ENCODE measurements at regions not wholly inside any gene's neighbourhood (a gene's known extent, or its start where the extent isn't known, plus 50 kb on each side); places are given as distances from the start of the nearest gene placed in this dataset.
"Not testable (repeated sequence)": the region's sequence is repeated elsewhere in the genome, so short reads cannot be mapped to it uniquely, and the experiment has no call there.

DNA sequence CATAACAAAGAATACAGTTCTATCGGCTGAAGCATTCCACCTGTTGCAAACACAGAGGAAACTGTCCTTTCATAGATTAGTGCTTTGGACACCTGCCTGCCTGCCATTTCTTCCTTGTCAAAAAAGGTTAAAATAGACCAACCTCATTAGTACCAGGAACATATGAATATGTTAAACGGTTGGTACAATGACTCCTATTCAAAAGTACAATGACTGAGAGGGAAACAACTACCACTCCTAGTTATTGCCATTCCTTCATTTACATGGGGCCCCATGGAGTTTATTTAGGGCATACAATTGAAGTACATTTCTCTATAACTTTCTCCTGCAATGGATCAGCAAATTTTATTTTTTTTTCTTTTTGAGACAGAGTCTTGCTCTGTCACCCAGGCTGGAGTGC lies 77.4 kb upstream of the PIP5K1B start:
- Histone ChIP-seq H3F3A (ENCODE audit: insufficient read depth) (no peaks in the 10 kb centered on the region), H3K4me3 (no peak overlapping the region), H3K4me1 (ENCODE audit: insufficient read depth) (no peaks in the 10 kb centered on the region), H3K9me2 (ENCODE audit: insufficient read depth) (no peaks in the 10 kb centered on the region), H3K27ac (no peak overlapping the region), H2AFZ (no peak overlapping the region), H3K36me3 (ENCODE audit: low read depth) (no peaks in the 10 kb centered on the region), H4K20me1 (ENCODE audit: insufficient read depth) (no peaks in the 10 kb centered on the region), H3K79me2 (ENCODE audit: insufficient read depth) (no peaks in the 10 kb centered on the region), H3K9me3 (ENCODE audit: low read depth) (no peaks in the 10 kb centered on the region), H3K4me2 (ENCODE audit: unreplicated experiment) (no peak overlapping the region), H3K27me3 (replicated peaks; ENCODE audit: insufficient read depth) (peaks cover 7% of the 10 kb centered on the region; the same call in 1 of the 2 replicates), H3K9ac (no peak overlapping the region)
- no peak for DNase-seq
- 23 to 32% methylated on average over 2 of the region's 2 CpGs for whole genome bisulfite sequencing, 2 experiments (ENCODE audit: low coverage in 1 of 2, low lambda C conversion rate in 2 of 2, missing lambda C conversion rate in 2 of 2)
- in situ Hi-C loops (cut with MboI), result no loop called here
- TF ChIP-seq EZH2 (IDR thresholded peaks at IDR 0.05; ENCODE audit: insufficient read depth, poor library complexity, severe bottlenecking), result no peak
- no peak for TF ChIP-seq EZH2phosphoT487 (IDR thresholded peaks at IDR 0.05; ENCODE audit: insufficient read depth, low read depth)

DNA sequence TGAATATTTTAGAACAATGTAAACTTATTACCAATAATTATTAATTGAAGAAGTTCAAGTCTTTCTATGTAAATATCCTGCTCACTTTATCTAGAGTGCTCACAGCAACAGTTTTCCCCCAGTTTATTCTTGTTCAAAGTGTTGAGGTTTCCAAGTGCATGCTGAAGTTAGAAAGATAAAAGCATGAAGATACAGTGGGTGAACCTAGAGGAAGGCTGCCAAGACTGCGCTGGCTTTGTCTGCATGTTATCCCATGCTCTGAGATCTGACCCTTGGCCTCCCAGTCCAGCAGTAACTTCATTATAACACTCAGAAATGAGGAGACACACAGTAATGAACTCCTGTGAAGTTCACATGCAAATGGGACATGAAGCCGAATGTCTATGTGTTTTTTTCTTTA lies 76.0 kb upstream of the PIP5K1B start:
- Histone ChIP-seq H3K9me3 (ENCODE audit: low read depth) (no peaks in the 10 kb centered on the region), H3K27ac (no peak overlapping the region), H3F3A (ENCODE audit: insufficient read depth) (no peaks in the 10 kb centered on the region), H3K9ac (no peak overlapping the region), H3K4me3 (no peak overlapping the region), H2AFZ (no peak overlapping the region), H4K20me1 (ENCODE audit: insufficient read depth) (no peaks in the 10 kb centered on the region), H3K9me2 (ENCODE audit: insufficient read depth) (no peaks in the 10 kb centered on the region), H3K79me2 (ENCODE audit: insufficient read depth) (no peaks in the 10 kb centered on the region), H3K4me1 (ENCODE audit: insufficient read depth) (no peaks in the 10 kb centered on the region), H3K36me3 (ENCODE audit: low read depth) (no peaks in the 10 kb centered on the region), H3K27me3 (replicated peaks; ENCODE audit: insufficient read depth) (peaks cover 7% of the 10 kb centered on the region; the same call in 1 of the 2 replicates), H3K4me2 (ENCODE audit: unreplicated experiment) (no peak overlapping the region)
- TF ChIP-seq EZH2phosphoT487 (IDR thresholded peaks at IDR 0.05; ENCODE audit: insufficient read depth, low read depth) (no peak), EZH2 (IDR thresholded peaks at IDR 0.05; ENCODE audit: insufficient read depth, poor library complexity, severe bottlenecking) (no peak)
- in situ Hi-C loops (cut with MboI), result no loop called here
- 15 to 19% methylated on average over 2 of the region's 2 CpGs for WGBS, 2 experiments (ENCODE audit: low coverage in 1 of 2, low lambda C conversion rate in 2 of 2, missing lambda C conversion rate in 2 of 2)
- no peak for DNase-seq

DNA sequence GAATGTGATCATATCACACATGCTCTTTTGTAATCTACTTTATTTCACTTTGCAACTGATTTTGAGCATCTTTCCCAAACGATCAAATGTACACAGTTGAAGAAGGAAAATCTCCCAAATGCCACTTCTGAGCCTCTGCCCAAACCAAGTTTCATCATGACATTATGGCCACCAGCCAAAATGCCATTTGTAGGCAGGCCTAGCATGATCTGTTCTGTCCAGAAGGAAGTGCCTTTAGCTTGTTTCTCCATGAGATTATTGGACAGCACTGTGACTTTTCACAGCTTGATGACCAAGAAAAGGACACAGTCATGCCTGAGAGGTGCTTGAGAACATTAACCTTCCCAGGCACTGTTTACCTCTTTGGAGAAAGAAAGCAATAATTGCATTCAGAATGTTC lies 73.2 kb upstream of the PIP5K1B start:
- in situ Hi-C loops (cut with MboI), result no loop called here
- Histone ChIP-seq H3K9ac (no peak overlapping the region), H2AFZ (no peak overlapping the region), H3K9me2 (ENCODE audit: insufficient read depth) (no peaks in the 10 kb centered on the region), H4K20me1 (ENCODE audit: insufficient read depth) (no peaks in the 10 kb centered on the region), H3K27me3 (replicated peaks; ENCODE audit: insufficient read depth) (peaks cover 7% of the 10 kb centered on the region; the same call in 1 of the 2 replicates), H3F3A (ENCODE audit: insufficient read depth) (no peaks in the 10 kb centered on the region), H3K36me3 (ENCODE audit: low read depth) (no peaks in the 10 kb centered on the region), H3K79me2 (ENCODE audit: insufficient read depth) (no peaks in the 10 kb centered on the region), H3K4me1 (ENCODE audit: insufficient read depth) (no peaks in the 10 kb centered on the region), H3K27ac (no peak overlapping the region), H3K9me3 (ENCODE audit: low read depth) (no peaks in the 10 kb centered on the region), H3K4me3 (no peak overlapping the region), H3K4me2 (ENCODE audit: unreplicated experiment) (no peak overlapping the region)
- TF ChIP-seq EZH2phosphoT487 (IDR thresholded peaks at IDR 0.05; ENCODE audit: insufficient read depth, low read depth), result no peak
- TF ChIP-seq EZH2 (IDR thresholded peaks at IDR 0.05; ENCODE audit: insufficient read depth, poor library complexity, severe bottlenecking), result no peak
- no peak for DNase-seq
- WGBS, 2 experiments (ENCODE audit: low coverage in 1 of 2, low lambda C conversion rate in 2 of 2, missing lambda C conversion rate in 2 of 2), result 0 to 6% methylated on average over 1 of the region's 1 CpG

DNA sequence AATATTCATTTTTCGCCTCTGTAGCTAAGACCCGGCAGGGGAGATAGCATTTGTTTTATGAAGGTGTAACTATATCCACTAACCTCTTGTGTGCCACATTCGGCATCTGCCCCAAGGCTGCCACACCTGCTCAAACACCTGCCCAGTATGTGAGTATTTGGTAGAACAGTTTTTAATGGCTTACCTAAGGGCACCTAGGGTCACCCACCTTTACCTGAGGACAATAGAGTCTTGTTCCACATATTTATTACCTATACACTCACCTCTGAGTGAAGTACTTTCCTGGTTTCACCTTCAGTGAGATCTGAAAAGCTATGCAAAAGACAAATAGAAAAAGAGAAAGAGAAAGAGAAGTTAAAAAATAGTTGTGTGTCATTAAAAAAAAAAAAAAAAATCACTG lies 68.0 kb upstream of the PIP5K1B start:
- Histone ChIP-seq H4K20me1 (ENCODE audit: insufficient read depth) (no peaks in the 10 kb centered on the region), H3K4me1 (ENCODE audit: insufficient read depth) (no peaks in the 10 kb centered on the region), H3K36me3 (ENCODE audit: low read depth) (no peaks in the 10 kb centered on the region), H3K9me2 (ENCODE audit: insufficient read depth) (no peaks in the 10 kb centered on the region), H3K9me3 (ENCODE audit: low read depth) (no peaks in the 10 kb centered on the region), H2AFZ (no peak overlapping the region), H3K4me2 (ENCODE audit: unreplicated experiment) (no peak overlapping the region), H3K27me3 (replicated peaks; ENCODE audit: insufficient read depth) (no peaks in the 10 kb centered on the region), H3K79me2 (ENCODE audit: insufficient read depth) (no peaks in the 10 kb centered on the region), H3F3A (ENCODE audit: insufficient read depth) (no peaks in the 10 kb centered on the region), H3K9ac (no peak overlapping the region), H3K27ac (no peak overlapping the region), H3K4me3 (no peak overlapping the region)
- WGBS, 2 experiments (ENCODE audit: low coverage in 1 of 2, low lambda C conversion rate in 2 of 2, missing lambda C conversion rate in 2 of 2), result 41 to 51% methylated on average over 3 of the region's 3 CpGs
- in situ Hi-C loops (cut with MboI), result no loop called here
- DNase-seq, result no peak
- TF ChIP-seq EZH2phosphoT487 (IDR thresholded peaks at IDR 0.05; ENCODE audit: insufficient read depth, low read depth) (no peak), EZH2 (IDR thresholded peaks at IDR 0.05; ENCODE audit: insufficient read depth, poor library complexity, severe bottlenecking) (no peak)

DNA sequence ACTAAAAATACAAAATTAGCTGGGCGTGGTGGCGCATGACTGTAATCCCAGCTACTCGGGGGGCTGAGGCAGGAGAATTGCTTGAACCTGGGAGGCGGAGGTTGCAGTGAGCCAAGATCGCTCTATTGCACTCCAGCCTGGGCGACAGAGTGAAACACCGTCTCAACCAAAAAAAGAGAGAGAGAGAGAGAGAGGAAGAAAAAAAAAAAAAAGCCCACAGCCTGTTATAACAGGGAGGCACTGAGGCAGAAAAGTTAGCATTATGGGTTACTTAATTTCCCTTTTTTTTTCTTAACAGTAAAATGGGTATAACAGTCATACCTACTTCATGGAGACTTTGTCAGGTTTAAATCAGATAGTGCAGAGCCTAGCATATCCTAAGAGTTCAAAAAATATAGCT lies 65.8 kb upstream of the PIP5K1B start:
- H3K4me1 ChIP-seq (ENCODE audit: insufficient read depth); H3F3A ChIP-seq (ENCODE audit: insufficient read depth); H4K20me1 ChIP-seq (ENCODE audit: insufficient read depth); H3K36me3 ChIP-seq (ENCODE audit: low read depth); H3K9me3 ChIP-seq (ENCODE audit: low read depth); H3K79me2 ChIP-seq (ENCODE audit: insufficient read depth); in situ Hi-C loops (cut with MboI); H3K9me2 ChIP-seq (ENCODE audit: insufficient read depth); H2AFZ ChIP-seq; DNase-seq; H3K27me3 ChIP-seq (replicated peaks; ENCODE audit: insufficient read depth); H3K4me3 ChIP-seq; H3K27ac ChIP-seq; H3K9ac ChIP-seq; H3K4me2 ChIP-seq (ENCODE audit: unreplicated experiment): not testable (repeated sequence)
- 33 to 47% methylated on average over 7 of the region's 7 CpGs for WGBS, 2 experiments (ENCODE audit: low coverage in 1 of 2, low lambda C conversion rate in 2 of 2, missing lambda C conversion rate in 2 of 2)
